ENCODE measurements at regions not wholly inside any gene's neighbourhood (a gene's known extent, or its start where the extent isn't known, plus 50 kb on each side); places are given as distances from the start of the nearest gene placed in this dataset.

GRCh38 chr3:76900596-76900995, 139.3 kb upstream of the ROBO2 start:
- TF ChIP-seq CTCF (IDR thresholded peaks at IDR 0.05; ENCODE audit: low read length) (no peak), EZH2 (optimal IDR thresholded peaks at IDR 0.05; ENCODE audit: low read depth, low read length) (no peak)
